ENCODE measurements at regions not wholly inside any gene's neighbourhood (a gene's known extent, or its start where the extent isn't known, plus 50 kb on each side); places are given as distances from the start of the nearest gene placed in this dataset.

GRCh38 chr6:134517145-134517658, 199.3 kb upstream of the SGK1 start:
- no peaks in the 10 kb centered on the region for H3K9me3 ChIP-seq
- H3K27ac ChIP-seq, result peak overlapping the region in 3 of 4 donors; percentile 13 to 58 (median 48)
- no peaks in the 10 kb centered on the region for H3K27me3 ChIP-seq
- DNase-seq, result peak in 2 of 3 donors; percentile 71 to 76
- H3K4me3 ChIP-seq, result no peak overlapping the region
- no peaks in the 10 kb centered on the region for H3K36me3 ChIP-seq
- no peak for TF ChIP-seq CTCF (IDR thresholded peaks at IDR 0.05)
- TF ChIP-seq POLR2A (IDR thresholded peaks at IDR 0.05), result peak in 1 of 2 donors; percentile 12
- H3K4me1 ChIP-seq, result peaks cover 0 to 8% (median 0%) of the 10 kb centered on the region in 4 donors

- TF ChIP-seq POLR2A (IDR thresholded peaks at IDR 0.05), result no peak
- TF ChIP-seq CTCF (IDR thresholded peaks at IDR 0.05), result no peak
- DNase-seq, result no peak
- H3K27ac ChIP-seq, result peak overlapping the region in 2 of 4 donors; percentile 48 to 58
Measured at GRCh38 chr6:134516582-134516981, 198.7 kb upstream of the SGK1 start.

GRCh38 chr6:134515986-134516385, 198.1 kb upstream of the SGK1 start:
- H3K36me3 ChIP-seq, result no peaks in the 10 kb centered on the region
- no peaks in the 10 kb centered on the region for H3K27me3 ChIP-seq
- H3K27ac ChIP-seq, result no peak overlapping the region
- peaks cover 0 to 8% (median 0%) of the 10 kb centered on the region in 4 donors for H3K4me1 ChIP-seq
- no peaks in the 10 kb centered on the region for H3K9me3 ChIP-seq
- H3K4me3 ChIP-seq, result no peak overlapping the region
- no peak for DNase-seq
- TF ChIP-seq POLR2A (IDR thresholded peaks at IDR 0.05), result no peak
- TF ChIP-seq CTCF (IDR thresholded peaks at IDR 0.05), result no peak

More at GRCh38 chr6:134516582-134516981, 198.7 kb upstream of the SGK1 start:
- Histone ChIP-seq H3K9me3 (no peaks in the 10 kb centered on the region), H3K4me1 (peaks cover 0 to 8% (median 0%) of the 10 kb centered on the region in 4 donors), H3K27me3 (no peaks in the 10 kb centered on the region), H3K4me3 (no peak overlapping the region), H3K36me3 (no peaks in the 10 kb centered on the region)

- no peak overlapping the region for H3K27ac ChIP-seq
- TF ChIP-seq CTCF (IDR thresholded peaks at IDR 0.05) (no peak), POLR2A (IDR thresholded peaks at IDR 0.05) (no peak)
Measured at GRCh38 chr6:134512981-134513391, 195.1 kb upstream of the SGK1 start.

GRCh38 chr6:134511984-134512683, 194.2 kb upstream of the SGK1 start:
- Histone ChIP-seq H3K27ac (no peak overlapping the region), H3K27me3 (no peaks in the 10 kb centered on the region), H3K4me1 (no peaks in the 10 kb centered on the region), H3K9me3 (no peaks in the 10 kb centered on the region), H3K4me3 (no peak overlapping the region), H3K36me3 (no peaks in the 10 kb centered on the region)
- DNase-seq, result no peak
- TF ChIP-seq CTCF (IDR thresholded peaks at IDR 0.05) (no peak), POLR2A (IDR thresholded peaks at IDR 0.05) (no peak)

More at GRCh38 chr6:134512981-134513391, 195.1 kb upstream of the SGK1 start:
- no peaks in the 10 kb centered on the region for H3K9me3 ChIP-seq
- no peaks in the 10 kb centered on the region for H3K36me3 ChIP-seq
- DNase-seq, result no peak
- H3K4me1 ChIP-seq, result peaks cover 0 to 7% (median 0%) of the 10 kb centered on the region in 4 donors
- H3K4me3 ChIP-seq, result no peak overlapping the region
- H3K27me3 ChIP-seq, result no peaks in the 10 kb centered on the region

Data from Peyer's patch (tissue), 4 donors.